WTC11 (cell line): ENCODE measurements at regions not wholly inside any gene's neighbourhood (a gene's known extent, or its start where the extent isn't known, plus 50 kb on each side); places are given as distances from the start of the nearest gene placed in this dataset.

Experiments used
- ATAC-seq: fragments of 200-7000 bp; cut with Tn5 transposase; 2 replicates; pipeline ENCODE4 v1.10.0; 2021; ENCODE audit warnings: mild to moderate bottlenecking, moderate library complexity
- CTCF ChIA-PET: fragments of 300-600 bp; sonication (Branson Sonifier 250); formaldehyde crosslinking; loops from one replicate; lab custom pipeline; 2021; ENCODE audit warnings: antibody characterized with exemption; lab: Charles Lee
- POLR2A ChIA-PET: fragments of 350-600 bp; sonication (Branson Sonifier 250); formaldehyde crosslinking; loops from one replicate; lab custom pipeline; 2021; ENCODE audit warnings: antibody characterized with exemption; lab: Charles Lee
- DNase-seq: peaks from one replicate; pipeline ENCODE4 v3.0.0; 2021; ENCODE audit warnings: low spot score
- H3K27ac Mint-ChIP-seq: 2 replicates; pipeline ENCODE4 v1.8.0; 2021; ENCODE audit warnings: mixed read lengths
- H3K27me3 Mint-ChIP-seq: 2 replicates; pipeline ENCODE4 v1.8.0; 2021; ENCODE audit warnings: low read depth, mild to moderate bottlenecking, moderate library complexity, mixed read lengths
- H3K36me3 Mint-ChIP-seq: 2 replicates; pipeline ENCODE4 v1.8.0; 2021; ENCODE audit warnings: mixed read lengths
- H3K4me1 Mint-ChIP-seq: 2 replicates; pipeline ENCODE4 v1.8.0; 2022; ENCODE audit warnings: mixed read lengths
- H3K4me3 Mint-ChIP-seq: 2 replicates; pipeline ENCODE4 v1.8.0; 2021; ENCODE audit warnings: mild to moderate bottlenecking, moderate library complexity, mixed read lengths
- H3K9me3 Mint-ChIP-seq: 2 replicates; pipeline ENCODE4 v1.8.0; 2021; ENCODE audit warnings: mixed read lengths
- ATF3 ChIP-seq: sonication (generic); formaldehyde crosslinking; conservative IDR thresholded peaks from 2 replicates; pipeline ENCODE4 v1.8.1; 2022; ENCODE audit warnings: mild to moderate bottlenecking, missing genetic modification reagents
- E2F4 ChIP-seq: sonication (generic); formaldehyde crosslinking; IDR thresholded peaks from 2 replicates; pipeline ENCODE4 v1.8.1; 2022; ENCODE audit warnings: low read depth, mild to moderate bottlenecking, moderate library complexity, missing genetic modification reagents, borderline replicate concordance
- ELF4 ChIP-seq: sonication (generic); formaldehyde crosslinking; IDR thresholded peaks from 2 replicates; pipeline ENCODE4 v1.8.1; 2022; ENCODE audit warnings: low read depth, mild to moderate bottlenecking, moderate library complexity, missing genetic modification reagents
- GTF2I ChIP-seq: fragments of 250-450 bp; sonication (Bioruptor Pico); conservative IDR thresholded peaks from 2 replicates; pipeline ENCODE4 v1.4.0; 2021; ENCODE audit warnings: mild to moderate bottlenecking
- NR2C2 ChIP-seq: sonication (generic); formaldehyde crosslinking; IDR thresholded peaks from 2 replicates; pipeline ENCODE4 v1.8.0; 2022; ENCODE audit warnings: mild to moderate bottlenecking, missing genetic modification reagents
- PRDM15 ChIP-seq: sonication (generic); formaldehyde crosslinking; IDR thresholded peaks from 2 replicates; pipeline ENCODE4 v1.8.0; 2022; ENCODE audit warnings: missing genetic modification reagents
- RELA ChIP-seq: sonication (generic); formaldehyde crosslinking; IDR thresholded peaks from 2 replicates; pipeline ENCODE4 v1.8.1; 2022; ENCODE audit warnings: missing genetic modification reagents, mild to moderate bottlenecking, borderline replicate concordance
- SMAD4 ChIP-seq: sonication (generic); formaldehyde crosslinking; IDR thresholded peaks from 2 replicates; pipeline ENCODE4 v1.8.0; 2022; ENCODE audit warnings: mild to moderate bottlenecking, missing genetic modification reagents
- STAT6 ChIP-seq: sonication (generic); formaldehyde crosslinking; conservative IDR thresholded peaks from 2 replicates; pipeline ENCODE4 v1.8.1; 2023; ENCODE audit warnings: mild to moderate bottlenecking, low read depth, missing genetic modification reagents, moderate library complexity
- ZBTB21 ChIP-seq: sonication (generic); formaldehyde crosslinking; IDR thresholded peaks from 2 replicates; pipeline ENCODE4 v1.8.1; 2023; ENCODE audit warnings: mild to moderate bottlenecking, missing genetic modification reagents, borderline replicate concordance
- ZNF121 ChIP-seq: sonication (generic); formaldehyde crosslinking; IDR thresholded peaks from 2 replicates; pipeline ENCODE4 v1.8.0; 2023; ENCODE audit warnings: missing genetic modification reagents
- ZNF138 ChIP-seq: sonication (generic); formaldehyde crosslinking; conservative IDR thresholded peaks from 2 replicates; pipeline ENCODE4 v1.8.1; 2022; ENCODE audit warnings: mild to moderate bottlenecking, moderate library complexity, missing genetic modification reagents
- ZNF317 ChIP-seq: sonication (generic); formaldehyde crosslinking; IDR thresholded peaks from 2 replicates; pipeline ENCODE4 v1.8.1; 2023; ENCODE audit warnings: low read depth, mild to moderate bottlenecking, moderate library complexity, missing genetic modification reagents, borderline replicate concordance
- TF ChIP-seq, protein P1 (sequence below): fragments of 250-450 bp; sonication (Bioruptor Pico); IDR thresholded peaks from 2 replicates; pipeline ENCODE4 v1.9.0; 2021; ENCODE audit warnings: mild to moderate bottlenecking
- TF ChIP-seq, protein P2 (sequence below): fragments of 200-600 bp; IDR thresholded peaks from 2 replicates; pipeline ENCODE4 v1.8.0; 2022; ENCODE audit warnings: antibody characterized with exemption
- TF ChIP-seq, protein P3 (sequence below): sonication (generic); formaldehyde crosslinking; IDR thresholded peaks from 2 replicates; pipeline ENCODE4 v1.8.0; 2022; ENCODE audit warnings: mild to moderate bottlenecking, missing genetic modification reagents
- TF ChIP-seq, protein P4 (sequence below): sonication (generic); formaldehyde crosslinking; IDR thresholded peaks from 2 replicates; pipeline ENCODE4 v1.8.1; 2023; ENCODE audit warnings: mild to moderate bottlenecking, missing genetic modification reagents, moderate library complexity

- no peak for ATAC-seq
- peaks cover 5% of the 10 kb centered on the region for H3K9me3 Mint-ChIP-seq
- no peak for DNase-seq
- peaks cover 4% of the 10 kb centered on the region; the same call in 1 of the 2 replicates for H3K4me1 Mint-ChIP-seq
- H3K27me3 Mint-ChIP-seq: no peaks in the 10 kb centered on the region; the same call in 1 of the 2 replicates
- CTCF ChIA-PET: no interaction called here
- no peaks in the 10 kb centered on the region; the same call in 1 of the 2 replicates for H3K36me3 Mint-ChIP-seq
- TF ChIP-seq ZNF317 (CRISPR knock-in tag): no peak
- no peak for TF ChIP-seq GTF2I (CRISPR knock-in tag)
- no peak for TF ChIP-seq STAT6 (CRISPR knock-in tag)
- TF ChIP-seq, protein P1, sequence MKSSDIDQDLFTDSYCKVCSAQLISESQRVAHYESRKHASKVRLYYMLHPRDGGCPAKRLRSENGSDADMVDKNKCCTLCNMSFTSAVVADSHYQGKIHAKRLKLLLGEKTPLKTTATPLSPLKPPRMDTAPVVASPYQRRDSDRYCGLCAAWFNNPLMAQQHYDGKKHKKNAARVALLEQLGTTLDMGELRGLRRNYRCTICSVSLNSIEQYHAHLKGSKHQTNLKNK (CRISPR knock-in tag): no peak
- TF ChIP-seq ZNF121: no peak
- no peak for TF ChIP-seq NR2C2 (CRISPR knock-in tag)
- no peak for TF ChIP-seq PRDM15 (CRISPR knock-in tag)
- TF ChIP-seq, protein P2, sequence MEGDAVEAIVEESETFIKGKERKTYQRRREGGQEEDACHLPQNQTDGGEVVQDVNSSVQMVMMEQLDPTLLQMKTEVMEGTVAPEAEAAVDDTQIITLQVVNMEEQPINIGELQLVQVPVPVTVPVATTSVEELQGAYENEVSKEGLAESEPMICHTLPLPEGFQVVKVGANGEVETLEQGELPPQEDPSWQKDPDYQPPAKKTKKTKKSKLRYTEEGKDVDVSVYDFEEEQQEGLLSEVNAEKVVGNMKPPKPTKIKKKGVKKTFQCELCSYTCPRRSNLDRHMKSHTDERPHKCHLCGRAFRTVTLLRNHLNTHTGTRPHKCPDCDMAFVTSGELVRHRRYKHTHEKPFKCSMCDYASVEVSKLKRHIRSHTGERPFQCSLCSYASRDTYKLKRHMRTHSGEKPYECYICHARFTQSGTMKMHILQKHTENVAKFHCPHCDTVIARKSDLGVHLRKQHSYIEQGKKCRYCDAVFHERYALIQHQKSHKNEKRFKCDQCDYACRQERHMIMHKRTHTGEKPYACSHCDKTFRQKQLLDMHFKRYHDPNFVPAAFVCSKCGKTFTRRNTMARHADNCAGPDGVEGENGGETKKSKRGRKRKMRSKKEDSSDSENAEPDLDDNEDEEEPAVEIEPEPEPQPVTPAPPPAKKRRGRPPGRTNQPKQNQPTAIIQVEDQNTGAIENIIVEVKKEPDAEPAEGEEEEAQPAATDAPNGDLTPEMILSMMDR: no peak
- TF ChIP-seq, all 79 proteins: peak for 0
- Mint-ChIP-seq H3K27ac (no peak overlapping the region), H3K4me3 (no peak overlapping the region)
- POLR2A ChIA-PET: interaction anchor here (0.5 kb wide), 1 partner anchor 134 kb away, joined by 3 read pairs; no protein-coding TSS in a partner anchor
Observed at GRCh38 chr21:38619480-38619879, 121.2 kb upstream of the ERG start.

GRCh38 chr21:38619992-38620479 is 121.8 kb upstream of the ERG start:
- H3K36me3 Mint-ChIP-seq: no peaks in the 10 kb centered on the region; the same call in 1 of the 2 replicates
- no peak overlapping the region for H3K4me3 Mint-ChIP-seq
- no peak overlapping the region for H3K27ac Mint-ChIP-seq
- H3K9me3 Mint-ChIP-seq: peaks cover 5% of the 10 kb centered on the region
- peaks cover 4% of the 10 kb centered on the region; the same call in 1 of the 2 replicates for H3K4me1 Mint-ChIP-seq
- no peak for DNase-seq
- no peak for ATAC-seq
- CTCF ChIA-PET: interaction anchor here (0.8 to 1.5 kb wide), 2 partner anchors 49 to 506 kb away, joined by 3 to 5 read pairs; no protein-coding TSS in a partner anchor
- H3K27me3 Mint-ChIP-seq: no peaks in the 10 kb centered on the region; the same call in 1 of the 2 replicates
- POLR2A ChIA-PET: no interaction called here
- TF ChIP-seq, protein P3, sequence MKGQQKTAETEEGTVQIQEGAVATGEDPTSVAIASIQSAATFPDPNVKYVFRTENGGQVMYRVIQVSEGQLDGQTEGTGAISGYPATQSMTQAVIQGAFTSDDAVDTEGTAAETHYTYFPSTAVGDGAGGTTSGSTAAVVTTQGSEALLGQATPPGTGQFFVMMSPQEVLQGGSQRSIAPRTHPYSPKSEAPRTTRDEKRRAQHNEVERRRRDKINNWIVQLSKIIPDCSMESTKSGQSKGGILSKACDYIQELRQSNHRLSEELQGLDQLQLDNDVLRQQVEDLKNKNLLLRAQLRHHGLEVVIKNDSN (CRISPR knock-in tag): no peak
- TF ChIP-seq ZBTB21 (CRISPR knock-in tag) (no peak), RELA (CRISPR knock-in tag) (no peak), ZNF138 (CRISPR knock-in tag) (no peak), ATF3 (no peak), ZNF121 (no peak), GTF2I (CRISPR knock-in tag) (no peak), E2F4 (no peak), SMAD4 (no peak), ELF4 (no peak)
- TF ChIP-seq, protein P4, sequence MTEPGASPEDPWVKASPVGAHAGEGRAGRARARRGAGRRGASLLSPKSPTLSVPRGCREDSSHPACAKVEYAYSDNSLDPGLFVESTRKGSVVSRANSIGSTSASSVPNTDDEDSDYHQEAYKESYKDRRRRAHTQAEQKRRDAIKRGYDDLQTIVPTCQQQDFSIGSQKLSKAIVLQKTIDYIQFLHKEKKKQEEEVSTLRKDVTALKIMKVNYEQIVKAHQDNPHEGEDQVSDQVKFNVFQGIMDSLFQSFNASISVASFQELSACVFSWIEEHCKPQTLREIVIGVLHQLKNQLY: no peak
